Middle frontal gyrus (tissue), 1 donor: ENCODE measurements at regions not wholly inside any gene's neighbourhood (a gene's known extent, or its start where the extent isn't known, plus 50 kb on each side); places are given as distances from the start of the nearest gene placed in this dataset.
"Not testable (repeated sequence)": the region's sequence is repeated elsewhere in the genome, so short reads cannot be mapped to it uniquely, and the experiment has no call there.

Experiments
- DNase-seq: peaks from one replicate; pipeline ENCODE4 v3.0.0-alpha.2; 2015; ENCODE audit warnings: low spot score; ENCODE audit errors: extremely low spot score

DNA sequence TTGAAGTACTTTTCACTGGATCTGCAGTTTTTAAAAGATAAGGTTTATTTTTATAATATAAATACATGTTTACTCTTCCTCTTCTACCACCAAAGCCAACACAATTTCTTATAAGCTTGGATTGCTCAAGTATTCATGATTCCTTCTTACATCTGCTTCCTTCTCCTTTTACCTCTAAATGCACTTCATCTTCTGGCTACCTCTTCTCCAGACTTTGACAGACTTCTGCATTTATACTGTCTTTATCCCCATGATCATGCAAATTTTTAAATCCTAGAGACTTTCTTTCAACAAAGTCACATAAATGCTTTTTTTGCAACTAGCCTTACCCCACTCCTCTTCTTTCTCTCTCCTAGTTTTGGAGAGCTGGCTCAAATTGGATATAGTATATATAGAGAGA is 142.9 kb downstream of the TFAP2B start:
- DNase-seq = no peak

DNA sequence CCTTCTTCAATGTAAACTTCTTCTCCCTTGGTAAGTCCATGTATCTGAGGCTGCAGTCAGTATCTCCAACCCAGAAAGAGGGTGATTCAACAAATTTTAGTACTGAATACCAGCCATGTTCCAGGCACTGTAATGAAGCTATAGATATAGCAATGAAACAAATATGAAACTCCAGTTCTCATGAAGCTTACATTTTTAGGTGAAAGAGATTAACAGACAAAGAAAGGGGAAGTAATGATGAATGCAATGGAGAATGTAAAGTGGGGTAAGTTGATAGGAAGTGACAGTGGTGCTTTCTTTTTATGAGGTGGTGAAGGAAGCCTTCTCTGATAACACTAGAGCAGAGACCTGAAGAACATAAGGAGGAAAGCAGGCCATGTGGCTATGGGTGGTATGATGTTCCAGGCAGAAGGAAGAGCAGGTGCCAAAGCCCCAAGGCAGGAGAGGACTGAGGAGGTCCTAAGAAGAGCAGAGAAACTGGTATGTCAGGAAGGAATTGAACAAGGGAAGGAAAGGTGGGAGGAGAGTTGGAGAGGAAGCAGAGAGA is 143.6 kb downstream of the TFAP2B start:
- DNase-seq = no peak

DNA sequence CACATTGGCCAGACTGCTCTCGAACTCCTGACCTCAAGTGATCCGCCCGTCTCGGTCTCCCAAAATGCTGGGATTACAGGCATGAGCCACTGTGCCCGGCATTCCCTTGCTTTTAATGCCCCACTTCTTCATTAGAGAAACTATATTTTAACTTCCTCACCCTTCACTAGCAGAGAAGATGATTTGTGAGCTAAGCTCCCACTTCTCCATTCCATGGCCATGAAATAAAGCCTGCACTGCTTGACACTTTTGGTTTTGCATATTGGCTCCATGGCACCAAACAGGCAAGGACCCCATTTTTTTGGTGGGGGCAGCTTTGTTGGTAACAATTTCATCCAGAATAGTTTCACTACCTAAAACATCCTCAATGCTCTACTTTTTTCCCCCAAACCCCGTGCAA is 145.3 kb downstream of the TFAP2B start:
- no peak for DNase-seq

DNA sequence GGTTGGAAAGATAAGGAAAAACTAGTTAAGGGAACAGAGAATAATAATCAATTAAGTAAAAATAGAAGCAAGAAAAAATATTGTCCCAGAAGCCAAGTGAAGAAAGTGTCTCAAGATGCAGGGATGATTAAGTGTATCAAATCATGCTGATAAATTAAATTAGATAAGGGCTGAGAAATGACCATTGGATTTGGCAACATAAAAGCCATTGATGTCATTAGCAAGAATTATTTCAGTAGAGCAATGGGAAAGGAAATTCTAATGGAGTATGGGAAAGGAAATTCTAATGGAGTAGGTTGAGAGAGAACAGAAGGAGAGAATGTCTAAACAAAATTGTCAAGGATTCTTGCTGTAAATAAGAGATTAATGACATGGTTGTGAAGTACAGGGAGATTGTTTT is 146.8 kb downstream of the TFAP2B start:
- no peak for DNase-seq

DNA sequence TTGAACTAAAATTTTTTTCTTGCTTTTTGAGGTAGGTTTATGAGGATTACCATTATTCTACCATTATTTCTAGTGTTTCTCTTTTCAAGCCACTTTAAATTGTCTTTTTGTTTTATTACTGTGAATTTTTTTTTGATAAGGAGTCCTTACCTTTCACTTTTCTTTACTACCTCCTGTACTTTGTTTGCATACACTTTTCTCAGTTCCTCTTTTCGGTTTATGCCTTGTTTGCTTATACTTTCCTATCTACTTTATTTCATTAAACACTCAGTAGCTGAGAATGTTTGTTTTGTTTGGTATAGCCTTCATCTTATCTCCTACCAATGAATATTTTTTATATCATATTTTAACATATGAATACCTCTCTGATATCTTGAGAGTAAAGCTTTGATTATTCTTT is 147.9 kb downstream of the TFAP2B start:
- DNase-seq = no peak

DNA sequence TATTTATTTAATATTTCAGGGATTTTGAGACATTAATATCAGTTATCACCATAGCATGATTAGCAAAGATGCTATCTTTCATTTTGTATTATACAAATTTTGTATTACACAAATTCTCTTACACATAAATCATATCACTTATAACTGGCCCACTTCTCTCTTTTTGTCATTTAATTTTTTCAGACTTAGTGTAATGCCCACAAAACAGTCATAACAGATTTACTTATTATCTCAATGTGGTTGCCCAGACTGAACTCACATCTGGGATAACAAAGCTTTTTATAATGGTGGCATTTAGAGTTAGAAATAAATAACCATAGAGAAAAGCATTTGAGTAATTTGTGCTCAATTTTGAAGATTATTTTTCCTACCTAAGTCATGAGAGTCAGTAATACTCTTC is 148.3 kb downstream of the TFAP2B start:
- DNase-seq = no peak

DNA sequence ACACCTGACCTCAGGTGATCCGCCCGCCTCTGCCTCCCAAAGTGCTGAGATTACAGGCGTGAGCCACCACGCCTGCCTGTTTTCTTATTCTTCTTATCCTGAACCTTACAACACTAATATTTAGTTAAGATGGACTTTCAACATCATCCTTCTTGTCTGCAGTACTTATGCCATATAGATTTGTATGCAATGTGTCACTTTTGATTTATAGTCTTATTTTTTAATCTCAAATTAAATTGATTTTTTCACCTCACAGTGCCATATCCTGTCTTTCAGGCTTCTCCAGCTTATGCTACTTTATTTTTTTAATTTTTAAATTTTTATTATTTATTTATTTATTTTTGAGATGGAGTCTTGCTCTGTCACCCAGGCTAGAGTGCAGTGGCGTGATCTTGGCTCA is 149.6 kb downstream of the TFAP2B start:
- DNase-seq = not testable (repeated sequence)

DNA sequence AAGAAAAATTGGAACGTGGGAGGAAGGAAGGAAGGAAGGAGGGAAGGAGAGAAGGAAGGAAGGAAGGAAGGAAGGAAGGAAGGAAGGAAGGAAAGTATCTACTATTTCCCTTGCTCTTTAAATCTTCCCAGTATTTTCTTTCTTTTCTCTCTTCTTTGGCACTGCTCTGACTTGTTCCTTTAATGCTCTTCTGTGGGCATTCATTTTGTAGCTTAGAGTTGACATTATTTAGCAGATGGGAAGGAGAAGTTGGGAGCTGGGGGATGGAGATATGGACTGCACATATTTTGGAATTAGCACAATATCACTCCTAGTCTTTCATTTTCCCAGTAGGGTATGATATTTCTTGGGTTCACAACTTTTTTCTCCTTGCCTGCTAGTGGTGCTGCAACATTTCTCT is 152.2 kb downstream of the TFAP2B start:
- DNase-seq = no peak

DNA sequence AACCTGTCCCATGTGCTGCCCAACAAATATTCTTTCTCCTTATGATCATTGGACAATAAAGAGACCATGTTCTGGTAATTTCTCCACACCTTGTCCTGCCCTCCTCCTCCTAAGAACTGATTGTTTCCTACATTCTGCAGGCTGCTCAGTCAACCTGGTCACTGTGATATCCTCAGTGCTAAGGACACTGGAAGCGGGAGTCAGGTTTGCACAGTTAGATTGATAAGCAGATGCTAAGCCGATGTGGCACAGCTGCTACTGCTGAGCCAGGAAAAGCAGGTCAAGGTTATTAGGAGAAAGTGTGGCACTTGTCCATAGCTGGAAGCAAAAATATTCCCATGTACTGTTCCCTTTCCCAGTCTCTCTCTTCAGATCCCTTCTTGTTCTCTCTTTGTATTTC is 154.8 kb downstream of the TFAP2B start:
- DNase-seq = no peak

DNA sequence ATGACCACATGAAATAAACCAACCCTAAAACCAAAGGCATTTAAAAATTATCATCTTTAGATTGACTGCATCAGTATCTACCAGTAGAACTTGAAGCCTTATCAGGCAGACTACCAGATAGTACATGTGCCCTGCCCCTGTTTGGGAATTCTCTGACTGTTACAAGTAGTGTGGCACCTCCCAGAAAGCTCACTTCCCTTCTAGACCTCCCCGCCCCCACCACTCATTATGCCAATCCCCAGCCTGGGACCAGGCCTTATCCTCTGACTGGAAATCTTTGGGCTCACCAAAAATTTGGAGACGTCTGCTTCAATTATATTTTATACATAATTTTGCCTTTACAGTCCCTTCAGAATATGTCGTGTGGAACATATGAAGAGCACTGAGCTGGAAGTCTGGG is 155.6 kb downstream of the TFAP2B start:
- DNase-seq = no peak

DNA sequence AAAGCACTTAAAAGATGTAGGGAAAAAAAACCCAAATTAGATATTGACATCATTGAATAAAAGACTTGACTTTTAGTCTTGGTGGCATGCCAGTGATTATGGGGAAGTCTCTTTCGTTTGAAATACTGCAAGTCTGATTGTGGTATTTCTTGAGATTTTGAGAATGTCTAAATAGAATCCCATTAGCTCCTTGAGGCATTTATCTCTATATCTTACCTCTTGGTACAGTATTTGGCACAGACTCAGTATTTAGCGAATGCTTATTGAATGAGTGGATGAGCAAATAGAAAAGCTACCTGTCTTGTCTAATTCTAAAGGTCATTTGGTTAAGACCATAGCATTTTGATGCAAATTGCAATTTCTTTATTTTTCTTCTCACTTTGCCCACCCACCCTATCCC is 156.5 kb downstream of the TFAP2B start:
- no peak for DNase-seq

DNA sequence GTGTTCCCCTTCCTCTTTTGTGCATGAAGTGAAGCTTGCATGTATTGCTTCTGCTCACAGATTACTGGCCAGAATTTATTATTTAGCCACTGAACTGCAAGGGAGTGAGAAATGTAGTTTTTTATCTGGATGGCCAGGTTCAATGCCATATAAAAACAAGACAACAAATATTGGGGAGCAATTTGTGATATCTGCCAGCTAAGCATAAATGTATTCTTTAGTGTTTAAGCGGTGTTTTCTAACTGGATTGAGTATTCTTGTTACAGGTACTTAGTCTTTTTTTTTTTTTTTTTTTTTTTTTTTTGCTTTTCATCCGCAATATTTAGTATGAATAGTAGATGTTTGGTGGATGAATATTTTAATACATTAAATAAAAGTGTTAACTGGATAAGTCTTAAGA is 158.2 kb downstream of the TFAP2B start:
- no peak for DNase-seq

DNA sequence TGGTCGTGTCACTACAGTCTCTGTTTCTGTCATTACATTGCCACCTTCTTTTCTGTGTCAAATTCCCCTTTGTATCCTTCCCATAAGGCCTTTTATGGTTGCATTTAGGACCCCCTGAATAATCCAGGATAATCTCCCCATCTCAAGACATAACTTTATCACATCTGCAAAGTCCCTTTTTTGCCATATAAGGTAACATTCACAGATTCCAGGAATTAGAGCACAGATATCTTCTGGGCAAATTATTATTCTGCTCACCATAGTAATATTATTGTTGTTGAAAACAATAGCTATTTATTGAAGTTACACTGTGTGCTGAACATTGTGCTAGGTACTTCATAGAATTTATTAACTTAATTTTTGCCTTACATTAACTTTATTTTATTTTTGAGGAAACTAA is 159.1 kb downstream of the TFAP2B start:
- no peak for DNase-seq

DNA sequence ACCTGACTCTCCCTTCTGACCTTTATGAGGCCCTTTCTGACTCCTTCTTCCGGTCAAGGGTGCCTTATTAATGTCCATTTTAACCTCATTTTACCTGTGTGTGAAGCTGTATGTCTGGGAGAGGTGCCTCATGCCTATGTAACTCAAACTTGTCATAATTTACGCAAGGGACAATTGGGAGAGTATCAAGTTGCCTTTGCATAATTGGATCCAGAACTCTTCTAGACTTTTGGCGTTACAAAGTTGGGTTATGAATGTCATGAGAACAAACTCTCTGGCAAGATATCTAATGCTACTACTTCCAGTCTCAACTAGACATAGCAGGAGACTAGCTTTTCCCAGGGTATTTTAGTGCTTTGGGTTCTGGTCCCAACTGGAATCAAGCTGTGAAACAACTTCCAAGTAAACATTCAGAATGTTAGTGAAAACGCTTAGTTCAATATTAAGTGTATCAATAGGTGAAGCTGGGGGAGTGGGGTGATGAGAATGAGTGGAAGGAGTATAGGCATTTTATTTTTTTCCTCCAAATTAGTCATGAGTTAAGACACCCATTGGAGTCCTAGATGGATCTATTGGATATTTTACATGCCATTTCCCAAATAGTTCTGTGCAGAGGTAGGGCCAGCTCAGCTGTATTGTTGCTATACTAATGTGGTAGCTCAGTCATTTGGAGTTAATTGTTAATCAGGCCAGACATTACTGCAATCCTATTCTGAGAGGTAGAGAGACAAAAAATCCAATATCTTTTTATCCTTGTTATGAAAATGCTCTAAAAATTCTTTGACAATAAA is 159.9 kb downstream of the TFAP2B start:
- no peak for DNase-seq

DNA sequence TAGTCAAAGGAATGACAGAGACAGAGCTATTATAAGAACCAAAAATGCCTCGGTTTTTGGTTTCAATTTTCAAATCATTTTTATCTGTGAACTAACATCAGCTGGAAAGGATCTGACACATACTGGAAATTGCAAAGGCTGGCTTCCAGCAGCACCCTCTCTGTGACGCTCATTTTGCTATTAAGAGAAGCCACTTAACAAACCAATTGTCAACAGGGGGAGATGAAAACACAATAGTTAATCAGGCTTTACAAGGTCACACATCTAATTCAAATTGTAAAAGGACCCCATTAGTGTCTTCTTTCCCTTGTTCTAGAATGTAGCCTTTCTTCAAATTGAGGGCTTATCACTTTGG is 160.5 kb downstream of the TFAP2B start:
- no peak for DNase-seq

DNA sequence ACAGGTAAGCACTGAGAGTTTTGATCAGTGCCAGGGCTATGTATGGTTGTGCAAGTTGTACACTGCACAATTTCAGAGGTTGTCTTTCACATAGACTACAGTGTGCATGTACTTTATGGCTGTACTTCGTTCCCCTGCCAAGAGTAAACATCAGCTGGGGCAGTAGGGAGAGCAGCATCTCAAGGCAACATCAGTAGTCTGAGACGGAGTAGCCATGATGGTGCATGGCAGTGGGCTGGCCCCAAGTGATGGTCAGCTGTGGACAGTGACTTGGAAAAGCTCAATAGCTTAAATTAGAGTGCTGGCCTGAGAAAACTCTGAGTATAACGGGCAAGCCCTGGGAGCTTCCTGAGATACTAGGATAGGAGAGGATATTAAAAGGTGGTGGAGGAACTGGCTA is 165.5 kb downstream of the TFAP2B start:
- no peak for DNase-seq

DNA sequence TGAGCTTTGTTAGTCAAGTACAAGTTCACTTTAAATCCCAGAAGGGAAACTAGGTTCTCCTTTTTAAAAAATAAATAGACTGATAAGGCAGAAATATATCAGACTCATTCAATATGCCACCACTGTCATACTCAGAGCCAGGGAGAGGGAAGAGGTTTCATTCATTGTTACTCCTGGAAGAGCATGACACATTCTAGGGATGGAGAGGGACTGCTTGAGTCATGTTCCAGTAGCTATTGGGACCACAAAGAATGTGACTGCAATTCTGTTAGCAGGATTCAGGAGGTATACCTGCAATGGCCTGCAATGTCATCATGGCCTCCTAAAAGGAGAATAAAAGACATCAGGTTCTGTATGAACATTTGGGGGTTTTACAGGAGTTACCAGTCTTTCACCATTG is 167.6 kb downstream of the TFAP2B start:
- DNase-seq = no peak

DNA sequence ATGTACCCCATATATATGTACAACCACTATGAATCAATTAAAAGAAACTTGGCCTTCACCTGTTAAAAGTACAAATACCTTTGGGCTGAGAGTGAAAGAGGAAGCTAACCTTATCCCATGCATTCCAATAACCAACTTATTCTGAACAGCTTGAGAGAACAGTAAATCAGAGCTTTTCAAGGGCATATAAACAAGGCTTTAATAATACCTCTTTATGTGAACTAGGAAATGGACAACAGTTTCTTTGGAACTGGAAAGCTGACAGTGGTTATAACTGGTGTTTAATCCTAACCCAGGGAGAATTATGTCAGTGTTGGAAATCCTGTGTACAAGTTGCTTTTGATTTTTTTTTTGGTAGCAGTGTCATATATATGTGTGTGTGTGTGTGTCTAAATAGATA is 170.5 kb downstream of the TFAP2B start:
- no peak for DNase-seq

DNA sequence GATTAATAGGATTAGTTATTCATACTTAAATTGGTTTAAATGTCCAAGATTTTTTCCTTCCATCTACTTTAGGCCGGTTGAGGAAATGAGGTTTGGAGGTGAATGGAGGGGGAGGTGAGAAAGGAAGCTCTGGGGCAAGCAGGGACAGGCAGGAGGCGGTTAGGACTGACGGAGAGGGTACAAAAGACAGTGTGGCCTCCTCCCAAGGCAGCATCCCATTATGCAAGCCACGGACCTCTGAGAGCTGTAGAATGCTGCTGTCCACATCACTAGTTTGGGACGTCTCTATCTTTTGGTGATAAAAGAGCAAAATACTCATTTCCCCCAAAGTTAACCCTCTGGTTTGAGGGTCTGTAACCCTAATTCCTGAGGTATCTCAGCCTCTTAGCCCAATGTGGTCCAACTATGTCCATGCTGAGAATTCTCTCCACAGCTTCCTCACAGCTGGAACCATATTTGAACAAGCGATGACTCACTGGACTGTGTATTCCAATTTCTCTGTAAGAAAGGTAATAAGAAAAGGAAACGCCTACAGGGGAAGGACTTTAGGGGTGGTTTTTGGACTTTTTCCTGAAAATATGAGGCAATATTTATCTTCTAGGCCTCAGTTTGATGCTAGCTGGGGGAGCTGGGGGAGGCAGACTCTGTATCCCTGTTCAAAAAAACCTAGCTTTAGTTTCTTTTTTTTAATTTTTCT is 172.2 kb downstream of the TFAP2B start:
- no peak for DNase-seq

DNA sequence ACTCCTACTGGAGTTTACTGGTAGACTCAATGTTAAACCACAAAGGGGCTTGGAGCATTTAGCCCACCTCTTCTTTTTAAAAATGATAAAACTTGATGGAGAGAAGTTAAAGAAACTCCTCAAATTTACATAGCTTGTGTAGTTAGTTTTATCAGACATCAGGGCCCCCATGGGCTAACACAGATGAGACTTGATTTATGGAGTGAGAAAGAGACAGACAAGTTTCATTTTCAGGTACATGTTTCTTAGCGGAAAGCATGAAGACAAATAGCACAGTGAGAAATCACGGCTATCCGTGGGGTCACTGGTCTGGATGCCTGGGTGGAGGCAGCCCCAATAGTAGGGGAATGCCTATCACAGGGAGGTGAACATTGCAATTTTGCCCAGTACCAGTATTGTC is 173.6 kb downstream of the TFAP2B start:
- DNase-seq = no peak

DNA sequence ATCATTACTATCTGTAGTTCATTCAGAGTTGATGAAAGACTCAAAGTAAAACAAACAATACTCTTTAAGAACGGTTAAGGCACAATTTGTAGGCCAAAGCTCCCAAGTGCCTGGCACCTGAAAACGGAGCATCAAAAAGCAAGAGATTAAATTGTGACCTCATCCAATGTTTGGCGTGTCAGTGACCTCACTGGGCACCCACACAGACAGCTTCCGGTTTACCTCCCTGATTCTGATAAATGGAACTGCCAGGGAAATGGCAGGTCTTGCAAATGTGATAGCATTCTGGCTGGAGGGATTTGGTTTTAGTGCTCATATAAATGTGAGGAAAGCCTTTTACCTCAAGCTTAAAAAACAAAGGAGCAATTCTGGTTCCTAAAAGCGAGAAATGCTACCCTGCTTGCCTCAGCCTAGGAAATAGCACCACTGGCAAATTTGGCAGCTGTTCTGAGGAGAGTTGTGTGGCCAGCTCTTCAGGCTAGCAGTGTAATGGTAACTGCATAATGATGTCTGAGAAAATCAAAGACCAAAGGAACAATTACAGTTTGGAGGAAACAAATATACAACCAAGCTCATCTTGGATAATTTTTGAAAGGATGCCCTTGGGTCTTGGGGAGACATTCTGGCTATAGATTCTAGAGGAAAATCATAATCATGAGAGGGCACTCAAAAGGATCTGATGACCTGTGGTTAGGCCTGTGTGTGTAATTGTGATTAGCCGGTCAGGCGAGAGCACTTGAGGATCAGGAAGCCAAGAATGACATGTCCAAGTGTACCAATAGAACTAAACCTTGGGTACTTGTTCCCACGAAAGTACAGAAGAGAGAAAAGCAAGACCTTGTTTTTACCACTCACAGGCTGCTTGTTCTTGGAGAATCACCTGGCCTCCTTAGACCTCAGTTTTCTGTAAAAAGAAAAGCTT is 174.3 kb downstream of the TFAP2B start:
- no peak for DNase-seq
